ENCODE measurements at regions not wholly inside any gene's neighbourhood (a gene's known extent, or its start where the extent isn't known, plus 50 kb on each side); places are given as distances from the start of the nearest gene placed in this dataset.

DNA sequence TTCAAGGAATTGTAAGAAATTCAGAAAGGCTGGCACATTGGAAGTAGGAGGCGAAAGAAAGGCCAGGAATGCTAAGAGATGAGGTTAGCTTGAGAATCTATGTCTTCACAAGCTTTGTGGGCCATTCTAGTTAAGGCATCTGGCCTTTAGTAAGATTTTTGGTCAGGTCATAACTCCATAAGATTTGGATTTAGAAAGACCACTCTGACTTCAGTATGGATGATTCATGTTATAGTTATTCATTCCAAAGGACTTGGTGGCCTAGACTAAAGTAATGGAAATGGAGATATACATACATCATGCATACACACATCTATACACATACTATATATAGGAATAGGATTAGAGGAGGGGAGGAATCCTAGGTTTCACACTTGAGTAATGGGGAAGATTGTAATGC, 77.5 kb downstream of the SEPTIN7 start:
- TF ChIP-seq ZNF212 (CRISPR knock-in tag; IDR thresholded peaks at IDR 0.05), result no peak
- TF ChIP-seq, protein P1, sequence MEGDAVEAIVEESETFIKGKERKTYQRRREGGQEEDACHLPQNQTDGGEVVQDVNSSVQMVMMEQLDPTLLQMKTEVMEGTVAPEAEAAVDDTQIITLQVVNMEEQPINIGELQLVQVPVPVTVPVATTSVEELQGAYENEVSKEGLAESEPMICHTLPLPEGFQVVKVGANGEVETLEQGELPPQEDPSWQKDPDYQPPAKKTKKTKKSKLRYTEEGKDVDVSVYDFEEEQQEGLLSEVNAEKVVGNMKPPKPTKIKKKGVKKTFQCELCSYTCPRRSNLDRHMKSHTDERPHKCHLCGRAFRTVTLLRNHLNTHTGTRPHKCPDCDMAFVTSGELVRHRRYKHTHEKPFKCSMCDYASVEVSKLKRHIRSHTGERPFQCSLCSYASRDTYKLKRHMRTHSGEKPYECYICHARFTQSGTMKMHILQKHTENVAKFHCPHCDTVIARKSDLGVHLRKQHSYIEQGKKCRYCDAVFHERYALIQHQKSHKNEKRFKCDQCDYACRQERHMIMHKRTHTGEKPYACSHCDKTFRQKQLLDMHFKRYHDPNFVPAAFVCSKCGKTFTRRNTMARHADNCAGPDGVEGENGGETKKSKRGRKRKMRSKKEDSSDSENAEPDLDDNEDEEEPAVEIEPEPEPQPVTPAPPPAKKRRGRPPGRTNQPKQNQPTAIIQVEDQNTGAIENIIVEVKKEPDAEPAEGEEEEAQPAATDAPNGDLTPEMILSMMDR (IDR thresholded peaks at IDR 0.05 in 2 of 3, conservative IDR thresholded peaks at IDR 0.05 in 1 of 3; ENCODE audit: insufficient read depth in 2 of 3, low read depth in 1 of 3, low read length in 3 of 3), result no peak
- TF ChIP-seq SUPT5H (IDR thresholded peaks at IDR 0.05), result no peak
- TF ChIP-seq, protein P2, sequence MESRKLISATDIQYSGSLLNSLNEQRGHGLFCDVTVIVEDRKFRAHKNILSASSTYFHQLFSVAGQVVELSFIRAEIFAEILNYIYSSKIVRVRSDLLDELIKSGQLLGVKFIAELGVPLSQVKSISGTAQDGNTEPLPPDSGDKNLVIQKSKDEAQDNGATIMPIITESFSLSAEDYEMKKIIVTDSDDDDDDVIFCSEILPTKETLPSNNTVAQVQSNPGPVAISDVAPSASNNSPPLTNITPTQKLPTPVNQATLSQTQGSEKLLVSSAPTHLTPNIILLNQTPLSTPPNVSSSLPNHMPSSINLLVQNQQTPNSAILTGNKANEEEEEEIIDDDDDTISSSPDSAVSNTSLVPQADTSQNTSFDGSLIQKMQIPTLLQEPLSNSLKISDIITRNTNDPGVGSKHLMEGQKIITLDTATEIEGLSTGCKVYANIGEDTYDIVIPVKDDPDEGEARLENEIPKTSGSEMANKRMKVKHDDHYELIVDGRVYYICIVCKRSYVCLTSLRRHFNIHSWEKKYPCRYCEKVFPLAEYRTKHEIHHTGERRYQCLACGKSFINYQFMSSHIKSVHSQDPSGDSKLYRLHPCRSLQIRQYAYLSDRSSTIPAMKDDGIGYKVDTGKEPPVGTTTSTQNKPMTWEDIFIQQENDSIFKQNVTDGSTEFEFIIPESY (CRISPR knock-in tag; IDR thresholded peaks at IDR 0.05), result no peak
